ENCODE measurements at regions not wholly inside any gene's neighbourhood (a gene's known extent, or its start where the extent isn't known, plus 50 kb on each side); places are given as distances from the start of the nearest gene placed in this dataset.
"Not testable (repeated sequence)": the region's sequence is repeated elsewhere in the genome, so short reads cannot be mapped to it uniquely, and the experiment has no call there.

DNA sequence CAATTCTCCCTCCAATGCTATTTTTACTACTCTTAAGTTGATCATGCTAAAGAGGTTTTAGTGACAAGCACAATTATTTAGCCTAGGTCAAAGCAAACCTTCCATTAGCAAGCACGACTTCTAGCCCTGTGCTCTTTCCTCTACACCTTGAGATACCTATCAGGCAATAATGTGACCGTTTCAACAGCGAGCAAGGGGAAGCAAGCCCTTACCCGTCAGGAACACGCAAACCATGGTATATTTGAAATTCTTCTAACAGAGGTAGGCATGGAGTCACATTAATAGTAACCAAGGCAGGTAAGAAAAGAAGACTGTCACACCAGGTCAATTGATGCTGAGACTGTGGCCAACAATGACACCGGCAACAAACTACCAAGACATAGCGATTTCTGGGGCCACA, 68.9 kb upstream of the VGLL4 start:
- no peak overlapping the region for H3K4me3 ChIP-seq
- TF ChIP-seq, protein P1, sequence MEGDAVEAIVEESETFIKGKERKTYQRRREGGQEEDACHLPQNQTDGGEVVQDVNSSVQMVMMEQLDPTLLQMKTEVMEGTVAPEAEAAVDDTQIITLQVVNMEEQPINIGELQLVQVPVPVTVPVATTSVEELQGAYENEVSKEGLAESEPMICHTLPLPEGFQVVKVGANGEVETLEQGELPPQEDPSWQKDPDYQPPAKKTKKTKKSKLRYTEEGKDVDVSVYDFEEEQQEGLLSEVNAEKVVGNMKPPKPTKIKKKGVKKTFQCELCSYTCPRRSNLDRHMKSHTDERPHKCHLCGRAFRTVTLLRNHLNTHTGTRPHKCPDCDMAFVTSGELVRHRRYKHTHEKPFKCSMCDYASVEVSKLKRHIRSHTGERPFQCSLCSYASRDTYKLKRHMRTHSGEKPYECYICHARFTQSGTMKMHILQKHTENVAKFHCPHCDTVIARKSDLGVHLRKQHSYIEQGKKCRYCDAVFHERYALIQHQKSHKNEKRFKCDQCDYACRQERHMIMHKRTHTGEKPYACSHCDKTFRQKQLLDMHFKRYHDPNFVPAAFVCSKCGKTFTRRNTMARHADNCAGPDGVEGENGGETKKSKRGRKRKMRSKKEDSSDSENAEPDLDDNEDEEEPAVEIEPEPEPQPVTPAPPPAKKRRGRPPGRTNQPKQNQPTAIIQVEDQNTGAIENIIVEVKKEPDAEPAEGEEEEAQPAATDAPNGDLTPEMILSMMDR (IDR thresholded peaks at IDR 0.05): no peak
- no peak overlapping the region for H3K27ac ChIP-seq
- DNase-seq (ENCODE audit: low spot score): no peak

DNA sequence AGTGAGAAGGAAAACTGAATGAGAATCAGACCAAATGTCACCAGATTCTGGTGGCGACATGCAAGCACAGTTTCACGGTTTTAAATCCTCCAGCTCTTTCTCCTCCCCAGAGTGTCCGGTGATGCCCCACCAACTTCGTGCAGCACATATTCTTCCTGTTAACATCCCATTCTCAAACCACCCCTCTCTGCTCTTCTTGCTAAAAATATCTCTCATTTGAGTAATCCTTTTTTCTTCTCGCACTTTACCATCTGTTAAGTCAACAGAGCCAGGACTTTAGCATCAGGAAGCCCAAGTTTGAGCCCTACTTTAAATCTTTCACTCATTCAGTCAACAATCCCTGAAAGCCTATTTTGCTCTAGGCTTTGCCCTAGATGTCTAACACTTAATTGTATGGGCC, 68.2 kb upstream of the VGLL4 start:
- TF ChIP-seq, protein P1 (IDR thresholded peaks at IDR 0.05): no peak
- H3K27ac ChIP-seq: no peak overlapping the region
- no peak overlapping the region for H3K4me3 ChIP-seq
- no peak for DNase-seq (ENCODE audit: low spot score)

DNA sequence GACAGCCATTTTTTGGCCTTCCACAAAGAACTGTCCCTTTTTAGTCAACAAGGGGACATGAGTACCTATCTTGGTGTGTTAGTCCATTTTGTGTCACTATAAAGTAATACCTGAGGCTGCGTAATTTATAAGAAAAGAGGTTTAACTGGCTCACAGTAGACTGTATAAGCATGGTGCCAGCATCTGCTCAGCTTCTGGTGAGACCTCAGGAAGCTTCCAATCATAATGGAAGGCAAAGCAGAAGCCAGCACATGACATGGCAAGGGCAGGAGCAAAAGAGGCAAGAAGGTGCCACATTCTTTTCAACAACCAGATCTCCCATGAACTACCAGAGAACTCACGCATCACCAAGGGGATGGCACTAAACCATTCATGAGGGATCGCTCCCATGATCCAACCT, 66.1 kb upstream of the VGLL4 start:
- DNase-seq (ENCODE audit: low spot score): no peak
- Histone ChIP-seq H3K27ac (no peak overlapping the region), H3K4me3 (no peak overlapping the region)
- TF ChIP-seq, protein P1 (IDR thresholded peaks at IDR 0.05): no peak

DNA sequence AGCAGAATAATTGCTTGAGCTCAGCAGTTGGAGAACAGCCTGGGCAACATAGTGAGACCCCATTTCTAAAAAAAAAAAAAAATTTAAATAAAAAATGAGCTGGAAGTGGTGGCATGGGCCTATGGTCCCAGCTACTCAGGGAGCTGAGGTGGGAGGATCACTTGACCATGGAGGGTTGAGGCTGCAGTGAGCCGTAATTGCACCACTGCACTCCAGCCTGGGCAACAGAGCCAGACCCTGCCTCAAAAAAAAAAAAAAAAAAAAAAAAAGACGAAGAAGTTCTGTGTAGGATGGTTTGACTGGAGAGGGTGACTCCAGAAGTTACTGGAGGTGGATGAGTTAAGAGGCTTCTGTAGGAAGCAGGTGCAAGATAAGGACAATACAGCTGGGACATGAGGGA, 63.4 kb upstream of the VGLL4 start:
- not testable (repeated sequence) for H3K27ac ChIP-seq; DNase-seq (ENCODE audit: low spot score); H3K4me3 ChIP-seq

DNA sequence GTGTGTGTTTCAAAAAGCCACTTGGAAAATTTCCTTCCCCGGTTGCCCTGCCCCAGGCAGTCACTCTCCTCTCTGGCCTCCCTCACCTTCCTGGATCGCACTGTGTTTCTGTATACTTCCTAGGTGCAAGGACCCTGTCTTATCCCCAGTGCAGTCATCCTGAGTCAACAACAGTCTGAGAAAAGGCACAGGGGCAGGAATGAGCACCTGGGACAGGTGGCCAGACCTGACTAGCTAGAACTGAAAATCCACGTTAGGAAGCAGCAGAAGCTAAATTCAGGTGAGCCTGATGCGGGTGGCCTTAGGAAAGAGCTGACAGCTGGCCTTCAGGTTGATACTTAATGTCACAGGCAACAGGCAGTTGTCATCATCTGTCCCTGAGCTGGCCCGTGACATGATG, 62.9 kb upstream of the VGLL4 start:
- no peak for DNase-seq (ENCODE audit: low spot score)
- TF ChIP-seq, protein P1 (IDR thresholded peaks at IDR 0.05): no peak
- Histone ChIP-seq H3K4me3 (no peak overlapping the region), H3K27ac (no peak overlapping the region)

DNA sequence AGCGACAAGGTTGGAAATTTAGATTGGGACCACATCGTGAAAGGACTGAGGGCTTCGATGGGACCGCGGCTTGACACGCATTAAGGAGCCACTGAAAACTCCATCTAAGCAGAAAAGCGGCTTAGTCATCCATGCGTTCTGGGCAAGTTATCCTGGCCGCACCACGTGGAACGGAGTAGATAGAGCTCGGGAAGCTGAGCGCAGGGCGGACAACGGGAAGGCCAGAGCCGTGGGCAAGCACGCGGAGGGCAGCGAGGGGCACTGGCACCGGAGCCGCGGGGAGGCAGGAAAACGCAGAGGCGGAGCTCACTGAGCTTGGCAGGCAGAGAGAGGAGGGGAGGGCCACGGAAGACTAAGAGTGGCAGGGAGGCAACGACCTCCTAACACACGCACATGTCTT, 61.3 kb upstream of the VGLL4 start:
- Histone ChIP-seq H3K4me3 (no peak overlapping the region), H3K27ac (no peak overlapping the region)
- DNase-seq (ENCODE audit: low spot score): no peak
- TF ChIP-seq, protein P1 (IDR thresholded peaks at IDR 0.05): no peak

DNA sequence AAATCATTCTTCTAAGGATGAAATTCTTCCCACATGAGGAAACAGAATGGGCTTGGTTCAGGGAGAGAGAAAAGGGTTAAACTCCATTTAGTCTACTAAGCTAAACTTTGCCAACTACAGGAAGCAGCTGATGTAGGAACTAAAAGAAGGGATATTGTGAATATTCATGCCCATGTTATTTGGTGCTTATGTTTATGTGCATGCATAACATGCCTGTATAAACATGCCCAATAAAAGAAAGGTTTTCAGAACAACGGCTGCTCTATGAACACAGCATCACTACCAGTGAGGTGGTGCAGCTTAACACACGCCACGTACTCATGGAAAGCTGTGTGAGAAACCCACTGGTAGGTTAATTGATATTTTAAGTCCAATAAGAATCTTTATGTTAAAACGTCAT, 59.4 kb upstream of the VGLL4 start:
- TF ChIP-seq, protein P1 (IDR thresholded peaks at IDR 0.05): no peak
- Histone ChIP-seq H3K27ac (no peak overlapping the region), H3K4me3 (no peak overlapping the region)
- DNase-seq (ENCODE audit: low spot score): no peak

DNA sequence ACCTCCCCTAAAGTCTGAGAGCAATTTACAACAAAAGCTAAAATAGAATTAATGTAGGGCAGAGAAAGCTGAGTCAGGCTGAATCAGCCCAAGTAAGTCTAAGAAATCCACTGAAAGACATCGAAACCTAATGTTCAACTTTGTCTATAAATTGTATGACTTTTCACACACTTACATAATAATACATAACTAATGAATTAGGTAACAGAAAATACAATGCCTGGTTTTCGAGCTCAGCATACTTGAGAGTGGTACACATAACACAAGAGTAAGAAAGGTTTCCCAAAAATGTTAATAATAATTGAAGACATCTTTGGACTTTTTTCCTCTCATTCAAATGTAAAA, 55.3 kb upstream of the VGLL4 start:
- H3K27ac ChIP-seq: no peak overlapping the region
- no peak for DNase-seq (ENCODE audit: low spot score)
- TF ChIP-seq, protein P1 (IDR thresholded peaks at IDR 0.05): no peak
- no peak overlapping the region for H3K4me3 ChIP-seq

All from coronary artery (tissue), 2 donors.